IMR-90 (cell line): ENCODE measurements at regions not wholly inside any gene's neighbourhood (a gene's known extent, or its start where the extent isn't known, plus 50 kb on each side); places are given as distances from the start of the nearest gene placed in this dataset.
A peak's percentile ranks its signal among the peaks of the same experiment; 100 is the strongest.

Source experiments
- ATAC-seq: fragments of 200-7000 bp; cut with Tn5 transposase; 2 replicates; pipeline ENCODE4 v1.9.1; 2020; ENCODE audit warnings: low read depth, mild to moderate bottlenecking, moderate library complexity
- BruUV-seq: library from RNA; stranded (reverse); fragments of 400-500 nt; replicated peaks from 2 replicates; lab custom pipeline; 2021; lab: Mats Ljungman, UMichigan
- CTCF ChIA-PET: fragments of 300-600 bp; formaldehyde crosslinking; extraction: SDS; loops from one replicate; lab custom pipeline; 2021; ENCODE audit warnings: antibody characterized with exemption; lab: Yijun Ruan, JAX
- POLR2A ChIA-PET: fragments of 300-600 bp; sonication (Branson Sonifier 250); formaldehyde crosslinking; loops from one replicate; lab custom pipeline; 2022; ENCODE audit warnings: antibody characterized with exemption; ENCODE audit not compliant: unreplicated experiment; lab: Charles Lee
- DNase-seq: peaks from one replicate; pipeline ENCODE4 v3.0.0; 2013
- H2AFZ ChIP-seq: replicated peaks from 2 replicates; pipeline ENCODE3; 2013; ENCODE audit warnings: low read length, mild to moderate bottlenecking; ENCODE audit not compliant: poor library complexity
- H2AK5ac ChIP-seq: 2 replicates; pipeline ENCODE4 v1.6.1; 2013; ENCODE audit warnings: low read depth, low read length, inconsistent platforms
- H2AK9ac ChIP-seq: replicated peaks from 2 replicates; pipeline ENCODE3; 2013; ENCODE audit warnings: mild to moderate bottlenecking, low read depth, low read length, moderate library complexity; ENCODE audit not compliant: poor library complexity
- H2BK120ac ChIP-seq: 2 replicates; pipeline ENCODE4 v1.6.1; 2013; ENCODE audit warnings: low read depth, low read length, inconsistent platforms
- H2BK15ac ChIP-seq: 3 replicates; pipeline ENCODE4 v1.6.1; 2013; ENCODE audit warnings: low read depth, low read length, inconsistent platforms
- H2BK20ac ChIP-seq: 2 replicates; pipeline ENCODE4 v1.6.1; 2013; ENCODE audit warnings: low read depth, mild to moderate bottlenecking, inconsistent platforms, low read length, moderate library complexity
- H2BK5ac ChIP-seq: 2 replicates; pipeline ENCODE4 v1.6.1; 2013; ENCODE audit warnings: mild to moderate bottlenecking, low read depth, low read length, inconsistent platforms; ENCODE audit not compliant: poor library complexity, severe bottlenecking
- H3K14ac ChIP-seq: replicated peaks from 2 replicates; pipeline ENCODE4 v1.6.1; 2013; ENCODE audit warnings: low read depth, low read length, inconsistent platforms
- H3K18ac ChIP-seq: 2 replicates; pipeline ENCODE4 v1.6.1; 2013; ENCODE audit warnings: low read depth, low read length, control low read depth
- H3K23ac ChIP-seq: 2 replicates; pipeline ENCODE4 v1.6.1; 2013; ENCODE audit warnings: low read depth, low read length, inconsistent platforms
- H3K27ac ChIP-seq: 2 replicates; pipeline ENCODE4 v1.5.1; 2013; ENCODE audit warnings: mild to moderate bottlenecking, control low read depth, low read length; ENCODE audit not compliant: insufficient read depth
- H3K27me3 ChIP-seq: 2 replicates; pipeline ENCODE4 v1.6.1; 2013; ENCODE audit warnings: low read length; ENCODE audit not compliant: control insufficient read depth, insufficient read depth
- H3K36me3 ChIP-seq: 2 replicates; pipeline ENCODE4 v1.6.1; 2013; ENCODE audit warnings: low read length, mixed read lengths; ENCODE audit not compliant: control insufficient read depth, insufficient read depth
- H3K4ac ChIP-seq: 2 replicates; pipeline ENCODE4 v1.6.1; 2013; ENCODE audit warnings: low read depth, low read length, inconsistent platforms
- H3K4me1 ChIP-seq: 2 replicates; pipeline ENCODE4 v1.6.1; 2013; ENCODE audit warnings: low read length, mixed read lengths; ENCODE audit not compliant: control insufficient read depth, insufficient read depth
- H3K4me2 ChIP-seq: 2 replicates; pipeline ENCODE4 v1.6.1; 2013; ENCODE audit warnings: low read depth, mild to moderate bottlenecking, control low read depth, low read length, moderate library complexity
- H3K4me3 ChIP-seq: 2 replicates; pipeline ENCODE4 v1.5.1; 2013; ENCODE audit warnings: low read depth, mild to moderate bottlenecking, control low read depth, low read length, moderate library complexity; ENCODE audit not compliant: insufficient read depth
- H3K56ac ChIP-seq: 2 replicates; pipeline ENCODE4 v1.6.1; 2013; ENCODE audit warnings: low read length, inconsistent platforms; ENCODE audit not compliant: insufficient read depth; ENCODE audit errors: extremely low read depth
- H3K79me1 ChIP-seq, 2 experiments: 2 replicates each; pipeline ENCODE4 v1.6.1; 2013; ENCODE audit warnings: low read length in 2 of 2, inconsistent platforms in 1 of 2, low read depth in 1 of 2
- H3K9ac ChIP-seq: 2 replicates; pipeline ENCODE4 v1.6.1; 2013; ENCODE audit warnings: low read depth, low read length, control low read depth
- H3K9me1 ChIP-seq: 2 replicates; pipeline ENCODE4 v1.6.1; 2013; ENCODE audit warnings: low read length, inconsistent platforms; ENCODE audit not compliant: insufficient read depth
- H3K9me3 ChIP-seq: 2 replicates; pipeline ENCODE4 v1.6.1; 2013; ENCODE audit warnings: low read length; ENCODE audit not compliant: control insufficient read depth, insufficient read depth
- H4K20me1 ChIP-seq: 2 replicates; pipeline ENCODE4 v1.6.1; 2013; ENCODE audit warnings: low read length, inconsistent platforms; ENCODE audit not compliant: insufficient read depth
- H4K5ac ChIP-seq: 2 replicates; pipeline ENCODE4 v1.6.1; 2013; ENCODE audit warnings: mild to moderate bottlenecking, low read depth, low read length, control low read depth
- H4K8ac ChIP-seq, 2 experiments: 2 replicates each; pipeline ENCODE4 v1.6.1; 2013; ENCODE audit warnings: low read depth in 2 of 2, low read length in 2 of 2, control low read depth in 1 of 2, inconsistent platforms in 1 of 2
- H4K91ac ChIP-seq: 2 replicates; pipeline ENCODE4 v1.6.1; 2013; ENCODE audit warnings: low read depth, low read length, inconsistent platforms; ENCODE audit not compliant: insufficient read depth
- ELK1 ChIP-seq: fragments of 150-350 bp; IDR thresholded peaks from 2 replicates; pipeline ENCODE4 v1.6.1; 2016; ENCODE audit warnings: low read depth, mild to moderate bottlenecking, low read length, moderate library complexity, borderline replicate concordance
- FOS ChIP-seq: fragments of 150-350 bp; IDR thresholded peaks from 2 replicates; pipeline ENCODE4 v1.6.1; 2016; ENCODE audit warnings: low read depth, low read length
- MAZ ChIP-seq: IDR thresholded peaks from 2 replicates; pipeline ENCODE4 v1.6.1; 2012; ENCODE audit warnings: low read depth, mild to moderate bottlenecking, low read length, improper control_type of control experiment, moderate library complexity, borderline replicate concordance
- NFE2L2 ChIP-seq: fragments of 150-350 bp; IDR thresholded peaks from 2 replicates; pipeline ENCODE4 v1.6.1; 2016; ENCODE audit warnings: low read depth, mild to moderate bottlenecking, low read length
- POLR2A ChIP-seq: IDR thresholded peaks from 2 replicates; pipeline ENCODE4 v1.6.1; 2012; ENCODE audit warnings: mild to moderate bottlenecking, low read depth, low read length
- RCOR1 ChIP-seq: IDR thresholded peaks from 2 replicates; pipeline ENCODE4 v1.6.1; 2012; ENCODE audit warnings: mild to moderate bottlenecking, low read length, improper control_type of control experiment; ENCODE audit not compliant: insufficient replicate concordance
- SMC3 ChIP-seq: fragments of 150-350 bp; IDR thresholded peaks from 2 replicates; pipeline ENCODE4 v1.6.1; 2016; ENCODE audit warnings: low read depth, mild to moderate bottlenecking, antibody characterized with exemption, low read length, moderate library complexity
- USF2 ChIP-seq: fragments of 150-350 bp; IDR thresholded peaks from 2 replicates; pipeline ENCODE4 v1.6.1; 2017; ENCODE audit warnings: mild to moderate bottlenecking, antibody characterized with exemption, low read length, low read depth
- WGBS, 2 experiments: methylation state at CpG; one replicate each; pipeline versions ENCODE4 v1.1.5 to v1.1.7; 2013; ENCODE audit warnings: missing lambda C conversion rate in 2 of 2; ENCODE audit not compliant: insufficient read length in 1 of 2; ENCODE audit errors: extremely low coverage in 2 of 2; 5-methylcytosine and 5-hydroxymethylcytosine counted together
- dilution Hi-C: fragments of 300-500 bp; cut with HindIII; formaldehyde crosslinking; loops from one replicate; pipeline ENCODE4 v1.14.3; 2018; ENCODE audit warnings: low sequenced_read_pairs; ENCODE audit not compliant: unreplicated experiment
- in situ Hi-C: fragments of 300-500 bp; cut with MboI; formaldehyde crosslinking; loops from 3 replicates; pipeline ENCODE4 v1.14.3; 2019; ENCODE audit warnings: low sequenced_read_pairs, inconsistent platforms, mixed read lengths
- intact Hi-C: fragments of 100-400 bp; cut with micrococcal nuclease; formaldehyde crosslinking; loops from 2 replicates; pipeline ENCODE4 v1.10.0; 2022

GRCh38 chr13:44796597-44797490 is 192.4 kb downstream of the NUFIP1 start:
- BruUV-seq, result no TSS peak
- H4K91ac ChIP-seq, result no peak overlapping the region
- no peak overlapping the region for H3K4me3 ChIP-seq
- no peaks in the 10 kb centered on the region for H3K36me3 ChIP-seq
- no peak overlapping the region for H3K4ac ChIP-seq
- H3K56ac ChIP-seq, result no peak overlapping the region
- peaks cover under 1% of the 10 kb centered on the region; the same call in 1 of the 2 replicates for H3K9me1 ChIP-seq
- peak overlapping the region; percentile 25 for H2AFZ ChIP-seq
- no peak for TF ChIP-seq SMC3
- TF ChIP-seq NFE2L2, result no peak
- TF ChIP-seq FOS, result no peak
- TF ChIP-seq USF2, result no peak
- TF ChIP-seq ELK1, result no peak
- no peak for TF ChIP-seq MAZ
- no peak for TF ChIP-seq RCOR1
- TF ChIP-seq POLR2A, result no peak
- no peak overlapping the region; the same call in 1 of the 2 replicates for H4K5ac ChIP-seq
- H2AK5ac ChIP-seq, result no peak overlapping the region; the same call in 1 of the 2 replicates
- ChIA-PET POLR2A (no interaction called here), CTCF (no interaction called here)
- H3K18ac ChIP-seq, result no peak overlapping the region
- WGBS, 2 experiments, result 88% methylated on average over 2 of the region's 5 CpGs; no CpG with 5 or more reads in 1 of the 2 experiments
- H4K20me1 ChIP-seq, result no peaks in the 10 kb centered on the region
- in situ Hi-C loops (no loop called here), dilution Hi-C loops (no loop called here), intact Hi-C loops (no loop called here)
- no peak for DNase-seq
- H3K9ac ChIP-seq, result no peak overlapping the region
- H3K4me1 ChIP-seq, result peaks cover 3% of the 10 kb centered on the region; the same call in 1 of the 2 replicates
- H2BK5ac ChIP-seq, result no peak overlapping the region
- H2BK120ac ChIP-seq, result no peak overlapping the region
- H3K4me2 ChIP-seq, result no peak overlapping the region
- no peak overlapping the region for H3K23ac ChIP-seq
- H3K27ac ChIP-seq, result no peak overlapping the region
- H3K9me3 ChIP-seq, result no peaks in the 10 kb centered on the region
- H2BK20ac ChIP-seq, result no peak overlapping the region
- no peaks in the 10 kb centered on the region for H3K27me3 ChIP-seq
- no peak overlapping the region for H2BK15ac ChIP-seq
- H3K14ac ChIP-seq, result no peak overlapping the region
- no peak overlapping the region for H4K8ac ChIP-seq
- H2AK9ac ChIP-seq, result no peak overlapping the region
- H3K79me1 ChIP-seq, result no peaks in the 10 kb centered on the region
- no peak for ATAC-seq
